Loucy (cell line): ENCODE measurements at regions not wholly inside any gene's neighbourhood (a gene's known extent, or its start where the extent isn't known, plus 50 kb on each side); places are given as distances from the start of the nearest gene placed in this dataset.

Source experiments
- H2AFZ ChIP-seq: fragments of 200-600 bp; sonication (generic); 2 replicates; pipeline ENCODE4 v1.6.0; 2016; ENCODE audit warnings: antibody characterized with exemption, mild to moderate bottlenecking, low read length, moderate library complexity
- H3F3A ChIP-seq: fragments of 200-600 bp; 2 replicates; pipeline ENCODE4 v1.6.0; 2016; ENCODE audit warnings: antibody characterized with exemption, low read depth, mild to moderate bottlenecking
- H3K27me3 ChIP-seq: fragments of 200-600 bp; sonication (generic); 2 replicates; pipeline ENCODE4 v1.6.1; 2014; ENCODE audit warnings: low read length, mild to moderate bottlenecking; ENCODE audit not compliant: insufficient read depth, poor library complexity, severe bottlenecking
- H3K36me3 ChIP-seq: fragments of 200-600 bp; sonication (generic); 2 replicates; pipeline ENCODE4 v1.6.1; 2016; ENCODE audit warnings: low read length; ENCODE audit not compliant: insufficient read depth
- H3K4me1 ChIP-seq: fragments of 200-600 bp; sonication (generic); 2 replicates; pipeline ENCODE4 v1.5.1; 2014; ENCODE audit warnings: low read length, mild to moderate bottlenecking; ENCODE audit not compliant: insufficient read depth, poor library complexity, severe bottlenecking
- H3K4me2 ChIP-seq: fragments of 200-600 bp; sonication (generic); 2 replicates; pipeline ENCODE4 v1.6.0; 2014; ENCODE audit warnings: antibody characterized with exemption, low read length, low read depth, mild to moderate bottlenecking; ENCODE audit not compliant: poor library complexity, severe bottlenecking
- H3K4me3 ChIP-seq: fragments of 200-600 bp; sonication (generic); 2 replicates; pipeline ENCODE4 v1.5.1; 2014; ENCODE audit warnings: low read length, mild to moderate bottlenecking, mixed read lengths; ENCODE audit not compliant: poor library complexity, severe bottlenecking
- H3K79me2 ChIP-seq: fragments of 200-600 bp; sonication (generic); 2 replicates; pipeline ENCODE4 v1.6.1; 2014; ENCODE audit warnings: low read length; ENCODE audit not compliant: insufficient read depth
- H3K9ac ChIP-seq: fragments of 200-600 bp; sonication (generic); 2 replicates; pipeline ENCODE4 v1.6.0; 2014; ENCODE audit warnings: mild to moderate bottlenecking, low read depth, low read length, moderate library complexity; ENCODE audit not compliant: poor library complexity, severe bottlenecking
- H3K9me2 ChIP-seq: fragments of 200-600 bp; sonication (generic); replicated peaks from 2 replicates; pipeline ENCODE4 v1.6.1; 2016; ENCODE audit warnings: low read depth, low read length, mixed read lengths
- H3K9me3 ChIP-seq: fragments of 200-600 bp; sonication (generic); 2 replicates; pipeline ENCODE4 v1.6.1; 2014; ENCODE audit warnings: mild to moderate bottlenecking, antibody characterized with exemption, low read length, low read depth; ENCODE audit not compliant: insufficient read depth
- H4K20me1 ChIP-seq: fragments of 200-600 bp; sonication (generic); 2 replicates; pipeline ENCODE4 v1.6.0; 2014; ENCODE audit warnings: antibody characterized with exemption, low read length, mild to moderate bottlenecking; ENCODE audit not compliant: insufficient read depth, poor library complexity, severe bottlenecking
- EZH2phosphoT487 ChIP-seq: fragments of 200-600 bp; IDR thresholded peaks from 2 replicates; pipeline ENCODE4 v1.6.1; 2018; ENCODE audit warnings: antibody characterized with exemption, mild to moderate bottlenecking, moderate library complexity, borderline replicate concordance
- TF ChIP-seq, protein P1 (sequence below): fragments of 200-600 bp; sonication (generic); conservative IDR thresholded peaks from 2 replicates; pipeline ENCODE4 v1.5.1; 2014; ENCODE audit warnings: mild to moderate bottlenecking, antibody characterized with exemption, low read length

DNA sequence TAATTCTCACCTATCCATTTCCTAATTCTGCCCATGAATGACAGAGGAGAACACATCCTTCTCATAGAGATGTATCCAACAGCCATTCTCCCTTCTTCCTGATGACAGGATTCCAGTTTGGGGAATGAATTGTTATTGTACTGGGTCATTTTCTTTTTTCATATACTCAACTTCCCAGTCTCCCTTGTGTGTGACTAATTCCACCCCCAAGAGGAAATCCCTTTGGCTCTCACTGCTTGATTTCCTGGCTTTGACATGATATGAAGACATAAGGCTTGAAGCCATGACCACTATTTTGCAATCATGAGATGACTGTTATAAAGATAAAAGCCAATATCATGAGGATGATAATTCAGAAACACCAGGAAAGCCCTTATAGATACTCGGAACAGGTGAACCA is 384.7 kb upstream of the ACVR2A start:
- no peaks in the 10 kb centered on the region for H3K36me3 ChIP-seq
- TF ChIP-seq EZH2phosphoT487, result no peak
- TF ChIP-seq, protein P1, sequence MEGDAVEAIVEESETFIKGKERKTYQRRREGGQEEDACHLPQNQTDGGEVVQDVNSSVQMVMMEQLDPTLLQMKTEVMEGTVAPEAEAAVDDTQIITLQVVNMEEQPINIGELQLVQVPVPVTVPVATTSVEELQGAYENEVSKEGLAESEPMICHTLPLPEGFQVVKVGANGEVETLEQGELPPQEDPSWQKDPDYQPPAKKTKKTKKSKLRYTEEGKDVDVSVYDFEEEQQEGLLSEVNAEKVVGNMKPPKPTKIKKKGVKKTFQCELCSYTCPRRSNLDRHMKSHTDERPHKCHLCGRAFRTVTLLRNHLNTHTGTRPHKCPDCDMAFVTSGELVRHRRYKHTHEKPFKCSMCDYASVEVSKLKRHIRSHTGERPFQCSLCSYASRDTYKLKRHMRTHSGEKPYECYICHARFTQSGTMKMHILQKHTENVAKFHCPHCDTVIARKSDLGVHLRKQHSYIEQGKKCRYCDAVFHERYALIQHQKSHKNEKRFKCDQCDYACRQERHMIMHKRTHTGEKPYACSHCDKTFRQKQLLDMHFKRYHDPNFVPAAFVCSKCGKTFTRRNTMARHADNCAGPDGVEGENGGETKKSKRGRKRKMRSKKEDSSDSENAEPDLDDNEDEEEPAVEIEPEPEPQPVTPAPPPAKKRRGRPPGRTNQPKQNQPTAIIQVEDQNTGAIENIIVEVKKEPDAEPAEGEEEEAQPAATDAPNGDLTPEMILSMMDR, result no peak
- no peaks in the 10 kb centered on the region for H3K27me3 ChIP-seq
- no peak overlapping the region for H3K4me3 ChIP-seq
- no peaks in the 10 kb centered on the region for H3K79me2 ChIP-seq
- no peak overlapping the region for H3K4me2 ChIP-seq
- H3F3A ChIP-seq, result no peaks in the 10 kb centered on the region
- no peaks in the 10 kb centered on the region for H3K9me3 ChIP-seq
- H3K4me1 ChIP-seq, result no peaks in the 10 kb centered on the region
- H3K9me2 ChIP-seq, result no peaks in the 10 kb centered on the region
- no peaks in the 10 kb centered on the region for H4K20me1 ChIP-seq
- no peak overlapping the region for H3K9ac ChIP-seq
- H2AFZ ChIP-seq, result no peak overlapping the region

DNA sequence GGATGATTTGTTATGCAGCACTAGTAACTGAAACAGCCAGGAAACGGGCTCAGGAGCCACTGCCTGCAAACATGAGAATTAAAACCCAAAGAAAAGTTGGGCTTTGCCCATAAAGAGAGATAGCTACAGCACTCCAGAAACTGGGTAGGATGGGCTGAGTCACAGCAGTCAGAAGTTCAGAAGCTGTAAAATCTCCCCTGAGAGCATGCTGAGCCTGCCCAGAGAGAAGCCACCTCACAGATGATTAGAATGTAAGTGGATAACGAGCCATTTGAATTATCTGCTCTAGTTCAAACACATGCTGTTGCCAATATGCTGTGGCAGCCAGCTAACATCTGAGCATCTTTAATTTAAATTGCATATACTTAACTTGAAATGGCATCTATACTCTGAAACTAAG is 388.1 kb upstream of the ACVR2A start:
- no peak overlapping the region for H3K4me2 ChIP-seq
- TF ChIP-seq, protein P1, result no peak
- TF ChIP-seq EZH2phosphoT487, result no peak
- H3K9me3 ChIP-seq, result no peaks in the 10 kb centered on the region
- no peaks in the 10 kb centered on the region for H3K27me3 ChIP-seq
- no peaks in the 10 kb centered on the region for H3K4me1 ChIP-seq
- H2AFZ ChIP-seq, result no peak overlapping the region
- no peaks in the 10 kb centered on the region for H3K79me2 ChIP-seq
- no peak overlapping the region for H3K4me3 ChIP-seq
- no peak overlapping the region for H3K9ac ChIP-seq
- H4K20me1 ChIP-seq, result no peaks in the 10 kb centered on the region
- H3K36me3 ChIP-seq, result no peaks in the 10 kb centered on the region
- H3K9me2 ChIP-seq, result no peaks in the 10 kb centered on the region
- no peaks in the 10 kb centered on the region for H3F3A ChIP-seq

DNA sequence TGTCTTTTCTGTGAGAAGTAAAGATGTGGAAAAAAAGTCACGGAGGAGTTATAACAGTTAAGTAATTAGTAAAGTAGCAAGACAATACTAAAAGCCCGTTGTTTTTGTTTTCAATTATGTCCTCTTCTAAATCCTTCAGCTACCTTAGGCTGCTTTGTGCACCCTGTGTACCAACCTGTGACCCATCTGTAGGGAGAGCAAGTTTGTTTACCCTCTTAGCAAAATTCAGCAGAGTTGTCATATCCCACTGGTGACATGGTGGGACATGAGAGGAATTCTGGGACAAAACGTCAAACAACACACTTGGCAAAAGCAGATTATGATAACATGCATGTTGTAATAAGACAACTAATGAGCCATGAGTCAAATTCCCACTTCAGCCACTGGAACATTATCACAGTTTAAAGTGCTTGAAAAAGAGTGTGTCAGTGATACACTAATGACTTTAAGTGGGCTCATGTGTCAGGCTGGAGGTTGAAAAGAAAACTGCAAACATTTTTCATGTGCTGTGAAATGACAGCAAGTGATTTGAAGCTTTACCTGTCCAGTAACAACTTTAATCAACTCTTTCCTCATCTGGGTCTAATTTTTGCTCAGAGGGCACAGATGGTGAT is 392.8 kb upstream of the ACVR2A start:
- Histone ChIP-seq H3K9ac (no peak overlapping the region), H3K9me3 (no peaks in the 10 kb centered on the region), H3K9me2 (no peaks in the 10 kb centered on the region), H3K4me2 (no peak overlapping the region), H4K20me1 (no peaks in the 10 kb centered on the region), H3K36me3 (no peaks in the 10 kb centered on the region), H3K79me2 (no peaks in the 10 kb centered on the region), H3K4me3 (no peak overlapping the region), H3K27me3 (no peaks in the 10 kb centered on the region), H2AFZ (no peak overlapping the region), H3F3A (no peaks in the 10 kb centered on the region), H3K4me1 (no peaks in the 10 kb centered on the region)
- TF ChIP-seq, protein P1, result no peak
- no peak for TF ChIP-seq EZH2phosphoT487
